Umbilical cord (tissue), 1 donor: ENCODE measurements at regions not wholly inside any gene's neighbourhood (a gene's known extent, or its start where the extent isn't known, plus 50 kb on each side); places are given as distances from the start of the nearest gene placed in this dataset.

ENCODE experiments used
- DNase-seq: peaks from one replicate; pipeline ENCODE4 v3.0.0-alpha.2; 2015; ENCODE audit warnings: low spot score

DNA sequence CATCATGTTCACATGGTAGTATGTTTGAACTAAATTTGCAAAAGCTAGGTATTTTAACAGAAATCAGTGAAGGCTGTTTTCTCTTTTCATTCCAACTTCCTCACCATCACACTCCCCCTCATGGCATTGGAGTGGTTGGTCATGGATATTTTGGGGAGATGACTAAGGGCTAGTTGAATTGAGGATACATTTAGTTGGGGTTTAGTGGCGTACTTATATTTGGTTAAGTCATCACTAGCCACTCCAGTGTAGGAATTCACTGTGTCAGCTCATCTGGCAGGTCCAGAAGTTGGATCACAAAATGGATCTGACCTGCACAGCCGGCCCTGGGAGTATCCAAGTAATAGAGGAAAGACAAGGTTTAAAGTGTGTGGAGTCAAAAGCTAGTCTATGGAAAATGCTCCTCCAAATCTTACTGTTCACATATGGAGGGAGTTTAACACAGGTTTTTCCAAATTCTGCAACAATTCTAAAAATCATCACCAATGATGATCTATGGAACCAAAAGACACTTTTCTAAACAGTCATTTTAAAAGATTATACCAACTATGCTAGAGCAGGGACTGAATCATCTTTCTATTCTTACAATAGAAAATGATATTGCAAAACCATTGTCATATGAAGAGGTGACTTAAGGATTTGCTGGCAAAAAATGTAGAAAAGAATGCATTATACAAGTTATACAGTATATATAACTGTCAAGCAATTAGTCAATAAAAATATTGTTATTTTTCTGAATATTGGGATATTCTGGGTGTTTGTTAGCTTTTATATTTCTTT, 247.8 kb upstream of the PEX5L start:
- DNase-seq, result no peak

- DNase-seq, result no peak
Observed at GRCh38 chr3:180287703-180288102, 251.0 kb upstream of the PEX5L start.

DNA sequence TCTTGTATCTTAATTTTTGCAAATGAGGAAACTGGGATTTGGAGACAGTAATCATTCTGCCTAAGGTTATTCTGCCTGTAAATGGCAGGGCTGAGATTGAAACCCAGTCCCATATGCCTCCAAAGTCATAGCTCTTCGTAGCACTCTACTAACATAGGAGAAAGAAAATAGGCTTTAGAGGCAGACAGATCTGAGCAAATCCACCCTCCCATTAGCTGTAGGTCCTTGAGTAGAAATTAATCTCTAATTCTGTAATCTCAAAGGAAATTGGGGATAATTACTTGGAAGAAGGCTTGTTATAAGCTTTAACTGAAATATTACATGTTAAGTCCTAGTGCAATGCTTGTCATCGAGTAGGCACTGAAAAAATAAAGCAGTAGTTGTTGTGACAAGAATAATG, 252.1 kb upstream of the PEX5L start:
- no peak for DNase-seq

DNA sequence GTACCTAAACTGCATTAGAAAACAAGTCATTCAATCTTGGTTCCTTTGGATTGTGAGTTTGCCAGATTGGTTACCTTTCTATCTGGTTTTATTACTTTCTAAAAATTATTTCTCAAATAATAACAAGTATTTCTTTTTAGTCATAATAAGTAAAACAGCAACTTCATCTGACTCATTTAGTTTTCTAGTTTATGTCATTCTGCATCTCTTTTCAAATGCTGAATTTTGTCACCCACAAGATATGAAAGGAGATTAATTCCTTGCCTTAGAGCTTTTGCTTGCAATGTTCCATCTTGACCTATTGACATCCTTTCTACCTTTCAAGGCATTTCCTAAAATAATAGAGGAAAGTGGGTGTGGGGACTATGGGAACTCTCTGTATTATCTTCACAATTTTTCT, 253.6 kb upstream of the PEX5L start:
- no peak for DNase-seq

- DNase-seq, result no peak
Observed at GRCh38 chr3:180294282-180295027, 257.7 kb upstream of the PEX5L start.

GRCh38 chr3:180295811-180296210, 259.1 kb upstream of the PEX5L start:
- peak; percentile 13 for DNase-seq

- DNase-seq, result no peak
Observed at GRCh38 chr3:180296971-180297370, 260.2 kb upstream of the PEX5L start.

DNA sequence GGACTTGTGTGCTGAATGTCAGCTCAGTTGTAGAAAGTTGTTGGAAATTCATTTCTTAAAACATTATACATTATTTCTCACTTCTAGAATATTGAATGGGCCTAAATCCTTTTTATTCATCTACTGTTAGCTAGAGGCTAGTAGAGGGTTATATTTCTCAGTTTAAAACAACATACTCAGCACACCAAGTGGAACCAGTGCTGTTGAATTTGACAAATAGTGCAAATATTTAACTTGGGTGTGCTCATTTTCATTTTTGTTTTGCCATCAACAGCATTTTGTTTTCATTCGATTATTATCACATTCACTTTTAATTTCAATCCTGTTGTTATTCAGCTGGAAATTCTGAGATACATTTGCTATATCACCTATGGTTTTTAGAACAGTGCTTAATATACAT, 269.4 kb upstream of the PEX5L start:
- DNase-seq, result no peak

DNA sequence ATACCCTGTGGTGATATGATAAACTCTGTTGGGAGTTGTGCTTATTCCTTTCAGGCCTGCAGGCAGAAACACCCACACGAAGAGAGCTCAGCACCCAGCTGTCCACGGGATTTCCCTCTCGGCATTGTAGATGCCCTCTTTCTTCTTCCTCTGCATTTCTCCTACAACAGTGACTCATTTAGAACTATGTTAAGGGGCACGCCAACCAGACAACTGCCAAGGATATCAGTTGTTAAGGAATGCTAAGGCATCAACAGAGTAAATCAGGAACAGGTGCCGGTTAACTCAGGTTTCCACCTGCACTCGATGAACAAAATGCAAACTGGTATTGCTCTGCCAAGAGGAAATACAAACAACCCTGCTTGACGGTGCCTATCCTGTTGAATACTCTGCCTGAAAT, 270.0 kb upstream of the PEX5L start:
- no peak for DNase-seq

GRCh38 chr3:180311242-180311641, 274.5 kb upstream of the PEX5L start:
- DNase-seq, result no peak

DNA sequence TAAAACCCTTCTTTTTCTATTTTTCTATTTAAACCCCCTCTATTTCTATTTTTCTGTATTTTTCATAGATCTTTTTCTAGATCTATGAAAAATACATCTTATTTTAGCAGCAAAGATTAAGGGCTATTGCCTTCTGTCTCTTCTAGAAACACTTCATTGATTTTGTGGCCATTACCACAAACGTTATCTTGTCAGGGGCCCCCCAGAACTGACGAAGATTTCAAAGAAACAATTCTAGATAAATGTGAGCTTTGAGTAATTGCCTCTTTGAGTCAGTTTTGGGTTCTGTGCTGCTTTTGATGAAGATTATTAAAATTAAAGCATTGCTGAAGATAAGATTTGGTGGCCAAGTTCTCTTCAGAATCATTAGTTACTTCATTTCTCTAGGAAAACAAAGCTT, 279.6 kb upstream of the PEX5L start:
- DNase-seq, result no peak

DNA sequence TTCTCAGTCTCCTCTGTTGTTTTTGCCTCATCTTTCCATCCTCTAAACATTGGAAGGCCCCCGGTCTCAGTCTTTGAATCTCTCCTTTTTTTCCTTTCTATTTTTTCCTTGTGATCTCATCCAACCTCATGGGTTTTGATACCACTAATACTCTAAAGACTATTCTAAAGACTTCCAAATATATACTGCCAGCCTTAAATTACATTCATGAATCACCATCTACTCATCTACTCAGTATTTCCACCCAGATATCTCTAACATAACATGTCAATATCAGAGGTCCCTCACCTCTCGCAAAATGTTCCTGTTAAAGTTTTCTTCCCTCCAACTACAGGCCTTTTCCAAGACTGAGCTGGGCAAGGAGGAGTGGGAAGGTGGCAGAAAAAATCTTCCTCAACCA, 282.5 kb upstream of the TTC14 start:
- DNase-seq, result no peak

DNA sequence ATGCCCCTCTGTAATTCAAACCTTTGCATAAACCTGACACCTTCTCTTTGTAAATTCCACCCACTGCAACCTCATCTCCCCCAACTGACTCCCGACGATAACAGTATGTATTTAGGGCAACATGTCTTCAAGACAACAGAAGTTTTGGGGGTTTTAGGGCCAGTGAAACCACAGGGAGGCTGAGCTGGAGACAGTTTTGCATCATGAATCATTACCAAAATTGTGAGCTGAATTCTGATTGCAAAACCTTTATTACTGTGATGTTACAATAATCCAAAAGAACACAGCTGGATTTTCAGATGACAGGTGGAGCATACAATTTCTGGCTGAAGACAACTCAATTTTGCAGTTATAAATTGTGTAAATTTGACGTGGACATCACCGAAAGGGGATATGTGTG, 281.3 kb upstream of the TTC14 start:
- no peak for DNase-seq

GRCh38 chr3:180321534-180321933, 280.4 kb upstream of the TTC14 start:
- no peak for DNase-seq

DNA sequence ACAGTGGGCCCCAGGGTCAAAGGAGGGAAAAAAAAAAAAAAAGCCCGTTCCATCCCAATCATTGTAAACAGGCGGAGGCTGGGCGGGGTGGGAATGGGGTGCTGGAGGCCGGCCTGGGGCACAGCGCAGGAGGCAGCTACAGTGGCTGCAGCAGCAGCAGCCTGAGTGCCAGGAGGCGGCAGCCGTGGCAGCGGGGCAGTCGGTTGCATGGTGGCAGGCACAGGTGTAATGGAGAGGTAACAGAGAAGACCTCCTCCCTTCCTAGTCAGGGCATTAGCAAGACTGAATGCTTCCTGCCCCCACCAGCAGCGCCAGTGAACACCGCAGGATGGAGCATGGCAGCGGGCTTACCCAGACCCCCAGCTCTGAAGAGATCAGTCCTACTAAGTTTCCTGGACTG, 279.1 kb upstream of the TTC14 start:
- DNase-seq, result no peak

DNA sequence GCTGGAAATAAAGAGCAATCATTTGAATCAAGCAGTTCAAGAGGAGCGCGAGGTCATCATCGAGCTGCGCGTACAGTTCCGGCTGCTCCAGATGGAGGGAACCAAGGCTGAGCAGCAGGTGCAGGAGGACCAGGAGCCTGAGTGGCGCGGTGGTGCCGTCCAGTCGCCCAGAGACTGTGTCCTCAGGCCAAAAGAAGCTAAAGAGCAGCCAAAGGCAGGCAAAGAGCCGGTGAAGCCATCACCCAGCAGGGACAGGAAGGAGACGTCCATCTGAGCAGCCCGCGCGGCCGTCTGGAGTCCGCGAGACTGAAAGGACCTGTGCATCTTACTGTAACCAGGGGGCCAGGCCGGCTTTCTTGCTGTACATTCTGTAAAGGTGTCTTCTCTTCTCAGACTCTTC, 277.2 kb upstream of the TTC14 start:
- no peak for DNase-seq

DNA sequence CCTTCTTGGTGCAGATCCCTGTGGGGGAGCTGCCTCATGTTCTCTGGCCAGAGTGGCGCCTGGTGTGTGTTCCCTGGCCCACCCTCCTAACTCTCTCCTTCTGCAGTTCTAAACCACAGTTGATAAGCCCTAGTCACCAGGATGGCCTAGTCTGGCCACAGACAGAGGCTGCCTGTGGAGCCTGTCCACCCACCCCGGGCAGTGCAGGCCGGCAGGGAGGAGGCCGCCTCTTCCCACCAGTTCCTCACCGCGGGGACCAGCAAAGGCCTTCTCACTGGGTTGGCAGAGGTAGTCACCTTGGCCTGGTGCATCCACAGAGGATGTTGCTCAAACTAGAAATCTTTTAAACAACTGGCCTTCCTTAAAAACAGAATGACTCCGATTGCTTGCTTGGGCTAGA, 276.4 kb upstream of the TTC14 start:
- no peak for DNase-seq

DNA sequence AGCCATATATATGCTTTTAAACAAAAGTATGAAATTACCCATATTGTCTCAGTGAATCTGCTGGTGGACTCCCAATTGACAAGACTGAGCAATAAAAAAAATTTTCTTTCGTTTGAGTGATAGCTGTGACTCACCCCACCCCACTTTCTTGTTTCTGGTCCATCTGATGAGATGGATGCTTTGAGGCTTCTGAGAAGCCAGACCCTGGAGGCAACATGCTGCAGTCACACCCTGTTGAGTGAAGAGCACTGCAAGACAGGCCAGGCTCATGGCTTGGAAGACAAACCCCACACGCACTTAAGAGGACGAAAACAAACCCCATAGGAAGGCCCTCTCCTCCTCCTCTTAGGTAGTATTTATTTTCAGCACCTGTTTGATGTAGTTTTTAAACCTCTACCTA, 276.0 kb upstream of the TTC14 start:
- DNase-seq, result no peak

GRCh38 chr3:180329187-180329586, 272.8 kb upstream of the TTC14 start:
- DNase-seq, result no peak

DNA sequence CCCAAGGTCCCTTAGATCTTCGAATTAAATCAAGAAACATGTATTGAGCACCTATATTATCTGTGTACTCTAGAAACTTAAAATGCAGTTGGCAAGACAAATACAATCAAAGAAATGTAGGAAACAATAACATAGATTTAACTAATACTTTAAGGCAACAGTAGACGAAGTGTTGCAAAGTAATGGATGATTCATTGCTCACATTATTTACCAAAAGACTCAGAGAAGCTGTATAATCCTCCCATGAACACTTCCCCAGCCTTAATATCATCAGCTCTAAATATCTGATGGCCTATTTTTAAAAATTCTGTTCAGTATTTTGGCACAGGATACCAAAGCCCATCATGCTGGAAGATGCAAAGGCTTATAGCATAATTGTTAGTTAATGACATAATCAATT, 272.1 kb upstream of the TTC14 start:
- DNase-seq, result no peak

DNA sequence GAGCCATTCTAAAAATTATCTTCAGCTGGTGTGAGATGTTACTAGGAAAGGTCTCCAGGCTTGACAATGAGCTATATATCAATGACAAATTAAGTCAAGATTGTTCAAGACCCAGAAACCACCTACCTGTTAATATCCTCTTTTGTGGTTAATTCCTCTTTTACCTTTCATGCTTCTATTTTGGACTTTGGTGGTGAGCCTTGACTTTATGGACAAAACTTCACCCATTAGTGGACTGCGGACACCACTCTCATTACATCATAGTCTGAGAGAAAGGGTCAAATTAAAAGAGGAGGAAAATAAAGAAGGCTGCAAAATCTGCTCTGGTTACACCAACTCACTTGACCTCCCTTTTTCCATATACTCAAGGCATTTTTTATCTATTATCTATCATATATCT, 271.5 kb upstream of the TTC14 start:
- DNase-seq, result no peak

GRCh38 chr3:180332608-180333007, 269.4 kb upstream of the TTC14 start:
- no peak for DNase-seq

DNA sequence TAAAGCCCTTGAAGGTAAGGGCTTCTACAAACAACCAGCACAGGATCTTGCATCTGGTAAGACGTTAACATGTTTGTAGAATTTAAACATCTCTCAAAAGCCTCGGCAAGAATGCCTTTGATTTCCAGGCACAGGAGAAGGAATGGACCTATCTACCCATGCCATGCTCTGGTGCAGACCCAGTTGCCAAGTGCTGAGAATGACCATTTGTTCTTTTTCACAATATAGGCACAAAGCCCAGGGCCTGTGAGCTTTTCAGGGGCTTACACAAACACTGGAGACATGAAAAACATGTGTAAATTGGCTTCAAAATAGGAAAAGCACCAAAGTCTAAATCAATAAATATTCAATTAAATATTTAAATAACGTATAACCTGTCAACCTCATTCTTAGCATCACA, 266.9 kb upstream of the TTC14 start:
- DNase-seq, result no peak
